Kasumi-1 (cell line): ENCODE measurements at regions not wholly inside any gene's neighbourhood (a gene's known extent, or its start where the extent isn't known, plus 50 kb on each side); places are given as distances from the start of the nearest gene placed in this dataset.

ENCODE experiments used
- DNase-seq, 2 experiments: peaks; one replicate each; lab custom pipeline; 2025; lab: John Stamatoyannopoulos, UW

DNA sequence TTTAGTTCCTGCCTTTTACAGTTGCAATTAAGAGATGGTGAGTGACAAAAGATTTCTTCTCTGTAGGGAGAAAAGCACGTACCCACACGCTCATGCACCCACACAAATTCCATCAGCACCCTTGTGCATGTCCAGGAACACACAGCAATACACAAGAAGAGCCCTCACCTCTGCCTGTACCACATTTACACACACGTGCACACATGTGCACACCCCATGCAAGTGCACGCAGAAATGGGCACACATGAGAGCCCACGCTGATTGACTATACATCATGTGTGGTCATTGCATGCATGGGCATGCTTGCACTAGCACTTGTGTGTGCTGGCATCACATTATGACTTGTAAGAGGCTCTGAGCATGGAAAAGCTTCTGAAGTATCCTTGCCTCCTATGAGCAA lies 70.5 kb downstream of the SERPINA3 start:
- DNase-seq: no peak

DNA sequence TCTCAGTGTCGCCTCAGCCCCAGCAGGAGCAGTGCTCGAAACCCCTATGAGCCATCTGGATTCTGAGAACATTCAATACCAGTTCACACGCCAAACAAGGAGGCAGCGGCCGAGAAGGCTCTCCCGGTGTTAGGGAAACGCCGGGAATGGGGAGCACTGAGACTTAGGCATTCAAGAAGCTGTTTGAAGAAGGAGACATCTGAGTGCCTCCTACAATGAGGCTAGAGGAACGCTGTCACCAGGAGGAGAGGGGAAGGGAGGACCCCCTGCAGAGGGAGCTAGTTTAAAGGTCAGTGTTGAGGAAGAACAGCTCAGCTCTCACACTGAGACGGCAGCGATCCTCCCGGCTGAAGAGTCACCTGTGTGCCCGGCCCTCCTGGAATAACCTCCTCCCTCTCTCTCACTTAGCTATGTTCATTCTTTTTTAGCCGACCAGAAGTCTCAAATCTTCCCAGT lies 69.9 kb downstream of the SERPINA3 start:
- DNase-seq: no peak

DNA sequence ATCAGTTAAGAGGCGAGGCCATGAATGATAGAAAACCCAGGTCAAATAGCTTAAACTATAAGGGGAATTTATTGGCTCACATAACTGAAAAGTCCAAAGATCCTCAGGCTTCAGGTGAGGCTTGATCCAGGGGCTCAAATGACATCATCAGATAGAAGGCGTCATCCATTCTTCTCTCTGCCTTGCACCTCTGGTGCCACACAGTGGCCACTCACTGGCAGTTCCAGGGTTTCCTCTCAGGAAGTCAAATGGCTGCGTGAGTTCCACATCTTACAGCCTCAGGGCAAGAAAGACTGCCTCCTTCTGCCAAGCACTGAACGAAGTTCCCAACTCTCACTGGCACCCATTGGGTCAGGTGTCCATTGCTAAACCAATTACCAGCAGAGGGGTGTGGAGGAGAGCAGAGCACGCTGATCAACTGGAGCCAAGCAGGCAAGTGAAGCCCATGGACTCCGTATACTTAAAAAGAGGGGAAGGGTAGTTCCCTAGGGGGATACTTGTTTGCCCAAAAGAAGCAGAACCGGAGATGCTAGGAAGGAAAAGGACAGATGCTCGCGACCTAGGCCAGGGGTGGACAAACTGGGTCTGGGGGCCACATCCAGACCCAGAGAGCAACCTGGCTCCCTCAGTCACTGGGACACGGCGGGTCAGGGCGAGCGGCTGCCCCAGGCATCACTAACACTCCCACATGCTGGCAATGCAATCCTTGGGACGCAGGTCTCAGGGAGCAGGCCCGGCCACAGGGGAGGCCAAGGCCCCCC lies 69.3 kb downstream of the SERPINA3 start:
- DNase-seq: peak; percentile 1 to 24

DNA sequence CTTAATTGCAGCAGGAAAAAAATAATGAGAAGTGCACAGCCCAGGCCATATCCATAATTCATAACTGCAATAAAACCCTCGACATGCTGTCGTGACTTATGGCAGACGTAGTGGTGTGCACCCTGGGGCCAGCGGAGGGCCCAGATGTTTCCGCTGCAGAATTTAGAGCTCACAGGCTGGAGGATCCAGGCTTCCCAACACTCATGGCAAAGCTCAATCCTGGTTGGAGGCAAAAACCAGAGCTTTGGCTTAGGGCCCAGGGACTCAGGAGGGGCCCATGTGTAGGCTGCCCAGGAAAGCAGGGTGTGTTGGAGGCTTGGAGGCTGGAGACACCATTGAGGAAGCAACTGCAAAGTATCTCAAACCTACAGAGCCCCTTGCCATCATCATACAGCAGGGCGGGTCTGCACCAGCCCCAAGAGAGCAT lies 68.7 kb downstream of the SERPINA3 start:
- no peak for DNase-seq

DNA sequence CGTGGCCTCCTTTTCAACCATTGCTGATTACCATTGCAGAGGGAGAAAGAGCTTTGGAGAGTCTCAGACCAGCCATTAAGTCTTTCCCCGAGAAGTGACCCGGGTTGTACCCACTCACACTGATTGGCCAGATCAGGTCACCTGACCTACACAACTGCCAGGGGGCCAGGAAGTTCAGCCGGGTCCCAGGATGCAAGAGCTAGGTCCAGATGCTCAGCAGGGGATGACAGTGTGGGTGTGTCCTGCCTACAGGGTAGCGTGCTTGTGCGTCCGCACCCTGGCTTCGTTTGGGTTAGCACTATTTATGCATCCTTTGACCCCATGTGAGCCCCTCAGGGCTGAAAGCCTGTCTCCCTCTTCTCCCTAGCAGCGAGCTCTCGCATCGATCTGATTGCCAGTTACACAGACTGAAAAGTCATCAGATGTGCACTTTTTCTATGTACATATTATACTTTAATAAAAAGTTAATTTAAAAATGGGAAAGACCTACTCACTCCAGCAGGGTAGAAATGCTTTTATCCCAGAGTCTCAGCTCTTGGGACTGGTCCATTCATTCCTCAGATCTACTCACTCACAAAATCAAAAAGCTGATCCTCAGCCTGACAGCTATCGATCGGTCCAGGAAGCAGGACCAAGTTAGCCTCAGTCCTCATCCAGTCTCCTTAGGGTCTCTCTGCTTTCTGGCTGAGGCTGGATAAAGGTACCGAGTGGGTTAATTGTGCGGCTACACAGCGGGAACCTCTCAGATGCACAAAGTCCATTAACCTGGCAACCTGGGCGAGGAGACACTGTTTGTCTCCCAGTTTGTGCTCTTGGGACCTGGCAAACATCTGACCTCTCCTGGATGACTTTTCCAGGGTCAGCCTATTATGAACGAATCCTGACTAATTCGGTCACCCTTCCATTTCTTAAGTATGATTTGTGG lies 68.0 kb downstream of the SERPINA3 start:
- DNase-seq: no peak

DNA sequence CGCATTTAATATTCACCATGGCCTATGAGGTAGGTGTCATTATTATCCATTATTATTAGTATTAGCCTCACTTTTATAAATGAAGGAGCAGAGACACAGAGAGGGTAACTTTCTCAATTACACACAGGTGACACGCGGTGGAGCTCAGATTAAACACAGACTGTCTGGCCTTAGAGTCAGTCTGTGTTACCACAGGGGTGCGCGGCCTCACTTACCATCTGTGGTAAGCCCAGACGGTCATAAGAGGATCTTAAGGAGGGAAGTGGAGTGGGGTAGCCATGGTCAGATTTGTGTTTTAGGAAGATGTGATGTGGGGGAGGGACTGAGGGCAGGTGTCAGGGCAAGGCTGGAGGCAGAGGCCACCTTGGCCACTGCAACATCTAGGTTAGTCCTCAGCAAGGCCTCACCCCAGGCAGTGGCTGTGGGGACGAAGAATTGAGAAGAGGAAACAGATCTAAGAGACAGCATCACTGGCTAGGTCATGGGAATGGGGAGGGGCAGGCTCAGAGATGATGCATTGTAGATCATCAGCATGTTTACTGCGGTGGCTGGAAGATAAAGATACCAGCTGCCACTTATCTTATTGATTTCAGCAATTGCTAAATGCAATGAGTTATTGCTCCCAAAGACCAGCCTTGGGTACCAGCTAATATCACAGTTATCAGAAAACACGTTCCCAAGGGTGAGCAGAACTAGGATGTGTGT lies 67.1 kb downstream of the SERPINA3 start:
- DNase-seq: no peak

DNA sequence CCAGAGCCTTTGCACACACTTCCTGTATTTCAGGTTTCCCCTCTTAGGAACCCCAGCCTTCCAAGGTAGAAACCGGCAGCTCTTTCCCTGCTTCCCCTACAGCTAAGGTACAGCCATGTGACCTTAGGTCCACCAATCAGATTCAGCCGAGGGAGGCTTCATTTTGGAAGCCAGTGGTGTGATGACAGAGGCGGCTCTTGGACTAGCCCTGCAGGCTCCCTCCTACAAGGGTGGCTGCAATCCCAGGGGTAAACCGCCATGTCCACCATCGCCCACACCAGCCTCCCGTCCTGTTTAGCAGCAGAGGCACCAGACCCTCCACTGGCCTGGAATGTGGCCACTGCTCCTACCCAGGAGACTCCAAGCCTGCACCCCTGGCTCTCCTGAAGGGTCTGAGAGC lies 65.6 kb downstream of the SERPINA3 start:
- no peak for DNase-seq

DNA sequence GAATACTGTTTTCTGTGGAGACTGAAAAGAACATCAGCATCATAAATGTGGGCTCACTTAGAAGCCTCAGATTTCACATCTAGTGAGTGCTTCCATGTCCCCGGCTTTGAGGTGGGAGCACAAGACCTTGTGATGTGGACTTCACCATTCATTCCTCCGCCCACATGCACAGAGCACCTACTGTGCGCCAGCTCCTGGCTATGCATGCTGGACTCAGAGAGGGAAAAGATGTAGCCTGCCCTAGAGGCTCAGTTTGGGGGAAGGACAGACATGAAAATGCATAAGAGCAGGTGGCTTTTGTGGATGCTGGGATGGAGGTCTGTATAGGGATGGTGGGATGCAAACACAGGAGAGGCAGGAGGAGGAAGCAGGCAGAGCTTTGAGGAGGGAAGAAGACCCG lies 65.0 kb downstream of the SERPINA3 start:
- DNase-seq: no peak

DNA sequence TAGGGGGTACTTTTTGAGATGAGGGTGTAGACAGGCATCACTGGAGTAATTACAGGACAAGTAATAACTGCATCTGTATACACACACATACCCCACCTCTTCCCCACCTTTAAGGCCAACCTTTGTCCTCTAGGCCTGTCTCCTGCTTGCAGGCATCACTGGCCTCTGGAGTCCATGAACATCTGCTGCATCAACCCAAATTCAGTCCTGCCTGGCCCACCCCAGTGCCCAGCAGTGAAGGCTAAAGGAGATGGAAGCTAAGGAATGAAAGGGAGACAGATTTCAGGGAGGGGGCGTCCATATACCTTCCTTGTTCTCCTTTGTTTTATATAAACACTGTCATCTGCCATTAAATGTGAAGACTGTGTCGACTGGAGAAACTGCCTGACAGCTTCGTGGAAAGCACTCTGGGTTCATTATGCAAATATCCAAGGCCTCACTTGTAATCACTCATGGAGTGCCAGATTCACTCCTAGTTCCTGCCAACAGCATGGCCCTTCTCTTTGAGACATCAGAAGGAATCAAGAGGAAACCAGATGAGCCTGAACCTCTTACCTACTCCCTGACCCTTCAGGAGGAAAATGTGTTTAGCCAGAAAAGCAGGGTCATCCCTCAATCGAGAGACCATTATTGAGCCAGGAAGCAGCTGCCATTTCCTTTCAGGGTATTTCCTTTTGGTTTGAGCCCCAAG lies 64.4 kb downstream of the SERPINA3 start:
- DNase-seq: no peak

DNA sequence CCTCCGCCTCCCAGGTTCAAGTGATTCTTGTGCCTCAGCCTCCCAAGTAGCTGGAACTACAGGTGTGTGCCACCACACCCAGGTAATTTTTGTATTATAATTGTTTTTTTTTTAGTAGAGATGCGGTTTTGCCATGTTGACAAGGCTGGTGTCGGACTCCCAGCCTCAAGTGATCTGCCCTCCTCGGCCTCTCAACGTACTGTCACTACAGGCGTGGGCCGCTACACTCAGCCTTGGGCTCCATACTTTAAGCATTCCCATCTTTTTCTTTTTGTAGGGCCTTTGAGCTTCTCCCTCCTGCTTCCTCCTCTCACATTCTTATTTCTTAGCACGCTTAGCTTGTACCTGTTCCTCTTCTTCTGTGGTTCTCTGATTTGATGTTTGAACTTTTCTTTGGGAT lies 62.8 kb downstream of the SERPINA3 start:
- no peak for DNase-seq

DNA sequence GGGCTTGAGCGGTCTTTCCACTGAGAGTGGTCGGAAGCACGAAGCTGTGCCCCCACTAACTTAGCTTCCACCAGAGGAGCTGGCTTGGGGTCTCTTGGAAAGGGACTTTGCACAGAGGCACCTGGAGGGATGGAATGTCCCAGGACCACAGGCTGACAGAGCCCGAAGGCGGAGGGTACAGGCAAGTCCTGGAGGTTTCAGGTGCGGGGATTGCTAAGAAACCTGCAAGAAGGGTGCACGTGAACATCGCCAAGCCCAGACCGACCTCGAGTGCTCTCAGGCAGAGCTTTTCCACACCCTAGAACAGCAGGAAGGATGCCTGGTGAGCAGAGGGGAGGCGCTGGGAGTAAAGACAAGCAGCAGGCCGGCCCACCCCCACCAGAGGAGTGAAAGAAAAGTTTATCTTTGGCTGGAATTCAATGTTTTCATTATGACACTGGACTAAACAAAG lies 61.6 kb downstream of the SERPINA3 start:
- no peak for DNase-seq
